ENCODE measurements at regions not wholly inside any gene's neighbourhood (a gene's known extent, or its start where the extent isn't known, plus 50 kb on each side); places are given as distances from the start of the nearest gene placed in this dataset.
"Not testable (repeated sequence)": the region's sequence is repeated elsewhere in the genome, so short reads cannot be mapped to it uniquely, and the experiment has no call there.

DNA sequence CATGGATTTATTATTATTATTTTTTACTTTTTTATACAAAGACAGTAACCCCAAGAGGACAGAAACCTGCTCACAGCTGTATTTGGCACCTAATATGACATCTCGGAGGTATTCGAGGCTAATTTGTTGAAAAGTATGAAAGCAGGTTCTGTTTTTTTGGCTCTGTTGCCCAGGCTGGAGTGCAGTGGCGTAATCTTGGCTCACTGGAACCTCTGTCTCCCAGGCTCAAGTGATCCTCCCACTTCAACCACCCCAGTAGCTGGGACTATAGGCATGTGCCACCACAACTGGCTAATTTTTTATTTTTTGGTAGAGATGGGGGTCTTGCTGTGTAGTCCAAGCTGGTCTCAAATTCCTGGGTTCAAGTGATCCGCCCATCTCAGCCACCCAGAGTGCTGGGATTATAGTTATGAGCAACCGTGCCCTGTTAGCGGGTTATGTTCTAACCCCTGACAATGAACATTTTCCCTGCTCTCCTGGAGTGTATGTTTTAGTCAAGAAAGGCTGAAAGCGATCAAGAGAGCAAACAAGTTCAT is 53.7 kb upstream of the ZNF217 start:
- no peak for DNase-seq

GRCh38 chr20:53646550-53646949 is 52.9 kb upstream of the ZNF217 start:
- no peak for DNase-seq

GRCh38 chr20:53645582-53645897 is 51.9 kb upstream of the ZNF217 start:
- no peak for DNase-seq

DNA sequence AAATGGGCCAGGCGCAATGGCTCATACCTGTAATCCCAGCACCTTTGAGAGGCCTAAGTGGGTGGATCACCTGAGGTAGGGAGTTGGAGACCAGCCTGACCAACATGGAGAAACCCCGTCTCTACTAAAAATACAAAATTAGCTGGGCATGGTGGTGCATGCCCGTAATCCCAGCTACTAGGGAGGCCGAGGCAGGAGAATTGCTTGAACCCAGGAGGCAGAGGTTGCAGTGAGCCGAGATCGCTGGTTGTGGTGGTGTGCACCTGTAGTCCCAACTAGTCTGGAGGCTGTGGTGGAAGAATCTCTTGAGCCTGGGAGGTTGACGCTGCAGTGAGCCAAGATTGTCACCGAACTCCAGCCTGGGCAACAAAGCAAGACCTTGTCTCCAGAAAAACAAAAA is 50.5 kb upstream of the ZNF217 start:
- not testable (repeated sequence) for DNase-seq

Data from right lung (tissue), 2 donors.